H1 (cell line): ENCODE measurements at regions not wholly inside any gene's neighbourhood (a gene's known extent, or its start where the extent isn't known, plus 50 kb on each side); places are given as distances from the start of the nearest gene placed in this dataset.

Experiments used
- CBX8 ChIP-seq: fragments of 300-800, 300-1000 bp; sonication (generic); IDR thresholded peaks from 2 replicates; pipeline ENCODE4 v1.7.1; 2016; ENCODE audit warnings: low read depth, low read length, borderline replicate concordance
- EGR1 ChIP-seq: IDR thresholded peaks from 2 replicates; pipeline ENCODE4 v1.6.1; 2011; ENCODE audit warnings: low read depth, low read length, borderline replicate concordance
- PHF8 ChIP-seq: fragments of 200-600 bp; sonication (generic); conservative IDR thresholded peaks from 2 replicates; pipeline ENCODE4 v1.7.1; 2012; ENCODE audit warnings: low read depth, mild to moderate bottlenecking, inconsistent platforms, low read length, moderate library complexity
- RBBP5 ChIP-seq: IDR thresholded peaks from 2 replicates; pipeline ENCODE4 v1.7.1; 2012; ENCODE audit warnings: low read depth, mild to moderate bottlenecking, inconsistent platforms, low read length, moderate library complexity, borderline replicate concordance
- SIX5 ChIP-seq: IDR thresholded peaks from 2 replicates; pipeline ENCODE4 v1.6.1; 2011; ENCODE audit warnings: mild to moderate bottlenecking, low read depth, low read length

- no peak for TF ChIP-seq PHF8
- TF ChIP-seq CBX8, result no peak
- TF ChIP-seq SIX5, result no peak
- no peak for TF ChIP-seq EGR1
- TF ChIP-seq RBBP5, result no peak
Measured at GRCh38 chr19:20388706-20389225, 176.8 kb downstream of the ZNF737 start (continued).
